Mesenchymal stem cell (in vitro differentiated cells and primary cell): ENCODE measurements at regions not wholly inside any gene's neighbourhood (a gene's known extent, or its start where the extent isn't known, plus 50 kb on each side); places are given as distances from the start of the nearest gene placed in this dataset.

Experiments used
- DNase-seq: peaks from one replicate; pipeline ENCODE4 v3.0.0-alpha.2; 2013
- H2AFZ ChIP-seq: one replicate; pipeline ENCODE4 v1.6.1; 2013; ENCODE audit warnings: low read depth, mild to moderate bottlenecking, control low read depth, inconsistent platforms, low read length, moderate library complexity
- H2AK5ac ChIP-seq: 2 replicates; pipeline ENCODE4 v1.6.1; 2013; ENCODE audit warnings: low read length, moderate library complexity, mild to moderate bottlenecking, inconsistent platforms; ENCODE audit not compliant: severe bottlenecking
- H2BK120ac ChIP-seq: one replicate; pipeline ENCODE4 v1.6.1; 2013; ENCODE audit warnings: low read depth, mild to moderate bottlenecking, inconsistent platforms, low read length, moderate library complexity
- H2BK12ac ChIP-seq, 2 experiments: one replicate each; pipeline ENCODE4 v1.6.1; 2013; ENCODE audit warnings: inconsistent platforms in 2 of 2, low read length in 2 of 2, mild to moderate bottlenecking in 2 of 2, moderate library complexity in 2 of 2, control low read depth in 1 of 2
- H2BK15ac ChIP-seq: one replicate; pipeline ENCODE4 v1.6.1; 2013; ENCODE audit warnings: mild to moderate bottlenecking, low read depth, inconsistent platforms; ENCODE audit not compliant: poor library complexity, severe bottlenecking
- H2BK5ac ChIP-seq: 2 replicates; pipeline ENCODE4 v1.6.1; 2013; ENCODE audit warnings: low read depth, mild to moderate bottlenecking, low read length, control low read depth, inconsistent platforms; ENCODE audit not compliant: poor library complexity, severe bottlenecking
- H3K14ac ChIP-seq, 2 experiments: one replicate each; pipeline ENCODE4 v1.6.1; 2013; ENCODE audit warnings: inconsistent platforms in 2 of 2, low read length in 2 of 2, control low read depth in 1 of 2, mild to moderate bottlenecking in 1 of 2, moderate library complexity in 1 of 2
- H3K18ac ChIP-seq, 2 experiments: one replicate each; pipeline ENCODE4 v1.6.1; 2013; ENCODE audit warnings: inconsistent platforms in 2 of 2, low read length in 2 of 2, control low read depth in 1 of 2, low read depth in 1 of 2, mild to moderate bottlenecking in 1 of 2
- H3K23ac ChIP-seq, 2 experiments: one replicate each; pipeline ENCODE4 v1.6.1; 2013; ENCODE audit warnings: inconsistent platforms in 2 of 2, low read length in 2 of 2, mild to moderate bottlenecking in 2 of 2, moderate library complexity in 2 of 2, control low read depth in 1 of 2
- H3K27ac ChIP-seq: 2 replicates; pipeline ENCODE4 v1.5.1; 2013; ENCODE audit warnings: mild to moderate bottlenecking, moderate library complexity, low read length, control low read depth, inconsistent platforms; ENCODE audit not compliant: poor library complexity, severe bottlenecking
- H3K27me3 ChIP-seq, 2 experiments: 2 replicates each; pipeline versions ENCODE4 v1.6.1 to v1.7.0; 2013; ENCODE audit warnings: low read length in 2 of 2, mild to moderate bottlenecking in 2 of 2, moderate library complexity in 2 of 2, control low read depth in 1 of 2, inconsistent platforms in 1 of 2; ENCODE audit not compliant: control insufficient read depth in 1 of 2, insufficient read depth in 1 of 2
- H3K36me3 ChIP-seq, 2 experiments: 2 replicates each; pipeline versions ENCODE4 v1.6.1 to v1.7.0; 2013; ENCODE audit warnings: low read length in 2 of 2, control low read depth in 1 of 2, inconsistent platforms in 1 of 2, low read depth in 1 of 2, mild to moderate bottlenecking in 1 of 2; ENCODE audit not compliant: insufficient read depth in 2 of 2, control insufficient read depth in 1 of 2
- H3K4ac ChIP-seq, 2 experiments: one replicate each; pipeline ENCODE4 v1.6.1; 2013; ENCODE audit warnings: inconsistent platforms in 2 of 2, low read length in 2 of 2, mild to moderate bottlenecking in 2 of 2, moderate library complexity in 2 of 2, control low read depth in 1 of 2, low read depth in 1 of 2
- H3K4me1 ChIP-seq: 2 replicates; pipeline ENCODE4 v1.6.1; 2013; ENCODE audit warnings: low read depth, low read length, control low read depth; ENCODE audit not compliant: control insufficient read depth, insufficient read depth
- H3K4me2 ChIP-seq: 2 replicates; pipeline ENCODE4 v1.6.1; 2013; ENCODE audit warnings: low read length, mild to moderate bottlenecking, inconsistent platforms; ENCODE audit not compliant: poor library complexity, severe bottlenecking
- H3K4me3 ChIP-seq, 2 experiments: 2 replicates each; pipeline versions ENCODE4 v1.5.1 to v1.7.0; 2013; ENCODE audit warnings: low read length in 2 of 2, mild to moderate bottlenecking in 2 of 2, control low read depth in 1 of 2, low read depth in 1 of 2; ENCODE audit not compliant: insufficient read depth in 1 of 2
- H3K79me1 ChIP-seq: replicated peaks from 2 replicates; pipeline ENCODE4 v1.6.1; 2013; ENCODE audit warnings: mild to moderate bottlenecking, control low read depth, low read length, inconsistent platforms; ENCODE audit not compliant: poor library complexity, severe bottlenecking
- H3K9ac ChIP-seq: 2 replicates; pipeline ENCODE4 v1.7.0; 2013; ENCODE audit warnings: mild to moderate bottlenecking, low read length, moderate library complexity
- H3K9me3 ChIP-seq: 2 replicates; pipeline ENCODE4 v1.7.0; 2013; ENCODE audit warnings: mild to moderate bottlenecking, low read length; ENCODE audit not compliant: control insufficient read depth
- H4K8ac ChIP-seq: one replicate; pipeline ENCODE4 v1.6.1; 2013; ENCODE audit warnings: inconsistent platforms, mild to moderate bottlenecking, low read length, moderate library complexity
- H4K91ac ChIP-seq: one replicate; pipeline ENCODE4 v1.6.1; 2013; ENCODE audit warnings: mild to moderate bottlenecking, low read length, inconsistent platforms
- whole genome bisulfite sequencing: methylation state at CpG from one replicate; pipeline ENCODE4 v1.1.7; 2013; ENCODE audit warnings: mixed read lengths; 5-methylcytosine and 5-hydroxymethylcytosine counted together

DNA sequence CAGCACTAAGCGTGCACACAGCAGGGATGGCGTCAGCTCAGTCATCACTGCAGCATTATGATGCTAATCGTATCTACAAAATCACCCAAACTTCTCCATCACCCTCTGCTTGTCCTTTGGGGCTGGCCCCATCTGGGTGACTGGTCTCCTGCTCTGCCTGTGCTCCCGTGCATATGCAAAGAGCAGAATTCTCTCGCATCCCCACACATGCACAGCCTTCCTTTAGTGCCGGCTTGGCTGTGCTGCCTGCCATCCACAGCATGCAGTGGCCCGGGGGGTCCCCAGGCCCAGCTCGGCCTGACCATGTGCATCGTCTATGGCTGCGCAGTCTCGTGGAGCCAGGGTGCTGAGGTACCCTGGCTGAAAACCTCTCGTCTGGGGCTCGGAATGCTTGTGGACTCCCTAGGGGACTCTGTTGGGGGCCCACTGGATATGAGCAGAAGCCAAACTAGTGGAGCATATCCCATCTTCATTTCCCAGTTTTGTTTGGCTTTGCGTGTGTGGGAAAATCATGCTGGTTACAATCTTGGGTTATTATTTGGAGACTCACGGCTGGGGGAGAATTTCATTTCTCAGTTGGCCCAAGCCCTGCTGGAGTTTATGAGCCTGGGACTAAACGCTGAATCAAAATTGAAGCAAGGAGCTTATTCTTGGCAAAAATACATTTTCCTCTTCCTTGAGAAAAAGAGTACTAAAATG, 70.9 kb upstream of the HS6ST1 start:
- Histone ChIP-seq H3K9ac (no peak overlapping the region), H4K8ac (peak overlapping the region; percentile 62), H3K4me2 (peak overlapping the region; percentile 10), H3K18ac (no peak overlapping the region), H2AK5ac (peak overlapping the region; percentile 93), H3K9me3 (no peaks in the 10 kb centered on the region), H3K14ac (peak overlapping the region in 1 of 2 experiments; percentile 41), H2BK120ac (no peak overlapping the region), H4K91ac (peak overlapping the region; percentile 88), H3K4ac (no peak overlapping the region), H2AFZ (no peak overlapping the region), H2BK15ac (no peak overlapping the region), H2BK12ac (peak overlapping the region in 1 of 2 experiments; percentile 48), H3K79me1 (no peaks in the 10 kb centered on the region), H3K27ac (peak overlapping the region; percentile 68), H3K27me3 (no peaks in the 10 kb centered on the region), H3K4me1 (peaks cover 23% of the 10 kb centered on the region), H3K23ac (peak overlapping the region in 1 of 2 experiments; percentile 68), H2BK5ac (peak overlapping the region; percentile 35), H3K4me3 (no peak overlapping the region), H3K36me3 (no peaks in the 10 kb centered on the region)
- 91% methylated on average over 15 of the region's 16 CpGs for WGBS
- DNase-seq = no peak

DNA sequence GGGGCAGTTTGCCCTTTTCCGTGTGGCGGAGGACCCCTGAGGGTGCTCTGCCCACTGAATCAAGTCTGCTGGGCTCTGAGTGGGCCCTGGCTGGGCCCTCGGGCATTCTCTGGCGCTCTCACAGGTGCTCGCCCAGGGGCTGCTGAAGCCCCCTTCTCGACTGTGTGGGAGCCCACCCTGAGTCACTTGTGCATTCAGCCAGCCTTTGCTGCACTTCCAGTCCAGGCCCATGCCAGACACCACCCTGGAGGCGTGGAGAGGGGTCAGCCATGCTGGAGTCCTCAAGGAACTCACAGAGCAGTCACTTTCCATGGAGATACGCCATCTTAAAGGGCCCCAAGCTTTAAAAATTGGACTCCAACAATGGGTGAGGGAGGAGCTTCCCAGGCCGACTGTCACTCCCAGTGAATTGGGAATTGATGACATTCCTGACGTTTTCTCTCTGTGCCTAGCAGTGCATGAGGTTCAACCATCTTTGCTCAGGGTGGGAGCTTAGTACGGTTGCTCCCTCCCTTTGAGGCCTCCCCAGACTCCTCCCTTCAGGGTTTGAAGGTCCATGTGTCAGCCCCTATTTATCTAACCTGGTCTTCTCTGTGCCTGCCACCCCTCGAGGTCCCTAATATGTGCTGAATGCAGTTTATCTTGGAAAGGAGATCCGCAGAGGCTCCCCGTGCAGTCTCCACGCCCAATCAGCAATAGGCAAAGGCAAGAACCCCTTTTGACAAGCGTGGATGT, 71.8 kb upstream of the HS6ST1 start:
- no peak overlapping the region for H2BK15ac ChIP-seq
- no peak overlapping the region for H4K91ac ChIP-seq
- WGBS = 91% methylated on average over 16 of the region's 16 CpGs
- H3K36me3 ChIP-seq = no peaks in the 10 kb centered on the region
- no peak overlapping the region for H2AFZ ChIP-seq
- no peak overlapping the region for H3K9ac ChIP-seq
- no peak overlapping the region for H4K8ac ChIP-seq
- H3K27me3 ChIP-seq = no peaks in the 10 kb centered on the region
- H3K4ac ChIP-seq = no peak overlapping the region
- H3K4me2 ChIP-seq = no peak overlapping the region
- no peak overlapping the region for H3K18ac ChIP-seq
- H2BK5ac ChIP-seq = no peak overlapping the region
- peak overlapping the region; percentile 17 for H3K27ac ChIP-seq
- no peak overlapping the region for H3K4me3 ChIP-seq
- no peak overlapping the region for H3K14ac ChIP-seq
- no peak overlapping the region for H2BK120ac ChIP-seq
- H3K9me3 ChIP-seq = no peaks in the 10 kb centered on the region
- DNase-seq = no peak
- peak overlapping the region; percentile 84 for H2AK5ac ChIP-seq
- no peak overlapping the region for H2BK12ac ChIP-seq
- H3K79me1 ChIP-seq = no peaks in the 10 kb centered on the region
- H3K4me1 ChIP-seq = peaks cover 25% of the 10 kb centered on the region
- no peak overlapping the region for H3K23ac ChIP-seq

DNA sequence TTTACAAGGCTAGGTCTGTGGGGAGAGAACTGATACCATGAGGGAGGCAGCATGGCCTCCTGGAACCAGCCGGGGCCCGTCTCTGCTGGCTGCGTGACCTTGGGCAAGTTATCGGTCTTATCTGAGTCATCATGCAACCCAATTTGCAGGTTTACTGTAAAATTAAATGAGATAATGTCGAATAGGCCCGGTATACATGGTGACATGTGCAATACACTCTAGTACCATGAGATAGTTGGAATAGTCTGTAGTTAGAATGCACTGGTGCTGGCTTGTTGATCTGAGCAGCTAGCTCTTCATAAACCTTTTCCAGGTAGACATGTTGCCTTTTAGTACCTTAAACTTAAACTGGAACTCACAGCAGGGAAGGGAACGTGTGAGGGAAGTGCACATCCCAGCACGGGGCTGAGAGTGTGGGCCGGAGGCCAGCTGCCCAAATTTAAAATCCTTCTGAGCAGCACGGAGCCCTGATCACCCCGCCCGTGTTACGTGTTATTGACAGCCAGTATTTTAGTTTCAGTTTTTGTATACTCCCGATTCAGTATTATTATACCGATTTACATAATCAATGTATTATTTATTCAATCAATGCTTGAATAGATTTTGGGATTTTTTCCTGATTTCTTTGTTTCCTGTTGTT, 72.4 kb upstream of the HS6ST1 start:
- DNase-seq = no peak
- 97% methylated on average over 11 of the region's 15 CpGs for WGBS
- H3K18ac ChIP-seq = no peak overlapping the region
- H3K36me3 ChIP-seq = no peaks in the 10 kb centered on the region
- H3K14ac ChIP-seq = no peak overlapping the region
- H4K91ac ChIP-seq = no peak overlapping the region
- H2AFZ ChIP-seq = no peak overlapping the region
- no peak overlapping the region for H3K23ac ChIP-seq
- H2AK5ac ChIP-seq = peak overlapping the region; percentile 72
- H3K27me3 ChIP-seq = no peaks in the 10 kb centered on the region
- no peak overlapping the region for H3K4ac ChIP-seq
- H2BK12ac ChIP-seq = no peak overlapping the region
- H3K27ac ChIP-seq = no peak overlapping the region
- H4K8ac ChIP-seq = no peak overlapping the region
- H3K4me1 ChIP-seq = peaks cover 30% of the 10 kb centered on the region
- no peak overlapping the region for H2BK120ac ChIP-seq
- peak overlapping the region in 1 of 2 experiments; percentile 46 for H3K4me3 ChIP-seq
- H3K9me3 ChIP-seq = no peaks in the 10 kb centered on the region
- H3K9ac ChIP-seq = peak overlapping the region; percentile 50
- no peak overlapping the region for H3K4me2 ChIP-seq
- no peaks in the 10 kb centered on the region for H3K79me1 ChIP-seq
- no peak overlapping the region for H2BK5ac ChIP-seq
- no peak overlapping the region for H2BK15ac ChIP-seq

DNA sequence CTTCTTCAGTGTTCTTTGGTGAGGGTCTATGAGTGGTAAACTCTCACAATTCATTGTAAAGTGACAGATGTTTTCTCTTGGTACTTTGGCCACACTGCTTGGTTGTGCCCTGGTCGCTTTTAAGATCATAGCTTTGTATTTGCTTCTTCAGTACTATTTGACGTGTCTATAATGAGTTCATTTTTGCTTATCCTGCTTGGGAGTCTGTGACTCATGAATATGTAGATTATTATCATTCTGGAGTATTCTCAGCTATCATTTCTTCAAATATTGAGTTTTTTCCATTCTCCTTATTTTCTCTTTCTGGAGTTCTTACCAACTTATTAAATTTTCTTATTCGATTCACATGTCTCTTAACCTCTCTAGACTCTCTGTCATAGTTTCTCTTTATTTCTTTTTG, 73.0 kb upstream of the HS6ST1 start:
- WGBS = 91% methylated on average over 2 of the region's 3 CpGs
- Histone ChIP-seq H2BK120ac (no peak overlapping the region), H3K9ac (peak overlapping the region; percentile 50), H3K4me1 (peaks cover 33% of the 10 kb centered on the region), H3K4me3 (peak overlapping the region in 1 of 2 experiments; percentile 46), H2BK15ac (no peak overlapping the region), H3K79me1 (no peaks in the 10 kb centered on the region), H4K91ac (no peak overlapping the region), H2BK5ac (no peak overlapping the region), H3K18ac (no peak overlapping the region), H3K4ac (no peak overlapping the region), H3K27ac (no peak overlapping the region), H4K8ac (no peak overlapping the region), H2BK12ac (no peak overlapping the region), H2AFZ (no peak overlapping the region), H3K27me3 (no peaks in the 10 kb centered on the region), H3K9me3 (no peaks in the 10 kb centered on the region), H3K36me3 (no peaks in the 10 kb centered on the region), H3K23ac (no peak overlapping the region), H2AK5ac (no peak overlapping the region), H3K4me2 (no peak overlapping the region), H3K14ac (no peak overlapping the region)
- DNase-seq = no peak
